NCI-H226 (cell line): ENCODE measurements at regions not wholly inside any gene's neighbourhood (a gene's known extent, or its start where the extent isn't known, plus 50 kb on each side); places are given as distances from the start of the nearest gene placed in this dataset.
"Not testable (repeated sequence)": the region's sequence is repeated elsewhere in the genome, so short reads cannot be mapped to it uniquely, and the experiment has no call there.

Experiments
- DNase-seq: peaks from one replicate; pipeline ENCODE4 v3.0.0-alpha.2; 2015

- DNase-seq = no peak
Observed at GRCh38 chr3:178967177-178967532, 104.5 kb downstream of the ZMAT3 start.

GRCh38 chr3:178966299-178967176, 105.1 kb downstream of the ZMAT3 start:
- DNase-seq = no peak

- no peak for DNase-seq
Observed at GRCh38 chr3:178964551-178964950, 107.1 kb downstream of the ZMAT3 start.

GRCh38 chr3:178960918-178961317, 110.7 kb downstream of the ZMAT3 start:
- no peak for DNase-seq

GRCh38 chr3:178960181-178960580, 111.4 kb downstream of the ZMAT3 start:
- no peak for DNase-seq

GRCh38 chr3:178950676-178951075, 120.9 kb downstream of the ZMAT3 start:
- peak; percentile 40 for DNase-seq

- DNase-seq = no peak
Observed at GRCh38 chr3:178949896-178950295, 121.7 kb downstream of the ZMAT3 start.

GRCh38 chr3:178948546-178948945, 123.1 kb downstream of the ZMAT3 start:
- no peak for DNase-seq

GRCh38 chr3:178947738-178948137, 123.9 kb downstream of the ZMAT3 start:
- DNase-seq = no peak

GRCh38 chr3:178942261-178942660, 129.3 kb downstream of the ZMAT3 start:
- DNase-seq = not testable (repeated sequence)

- DNase-seq = no peak
Observed at GRCh38 chr3:178930116-178930515, 141.5 kb downstream of the ZMAT3 start.

GRCh38 chr3:178916223-178916622, 155.4 kb downstream of the ZMAT3 start:
- DNase-seq = no peak

GRCh38 chr3:178915365-178915764, 156.2 kb downstream of the ZMAT3 start:
- DNase-seq = no peak

GRCh38 chr3:178907081-178907480, 164.5 kb downstream of the ZMAT3 start:
- no peak for DNase-seq

GRCh38 chr3:178901204-178901603, 170.4 kb downstream of the ZMAT3 start:
- no peak for DNase-seq

GRCh38 chr3:178900029-178900646, 171.5 kb downstream of the ZMAT3 start:
- no peak for DNase-seq

- no peak for DNase-seq
Observed at GRCh38 chr3:178895178-178895789, 176.3 kb downstream of the ZMAT3 start.
